Heart left ventricle (tissue), 16 donors: ENCODE measurements at regions not wholly inside any gene's neighbourhood (a gene's known extent, or its start where the extent isn't known, plus 50 kb on each side); places are given as distances from the start of the nearest gene placed in this dataset.

ENCODE experiments used
- ATAC-seq, 4 donors: fragments of 200-7000 bp; cut with Tn5 transposase; one replicate each; pipeline ENCODE4 v1.9.1; 2020 to 2022; ENCODE audit warnings: moderate library complexity in 4 of 4, mild to moderate bottlenecking in 3 of 4, moderate number of reproducible peaks in 1 of 4
- DNase-seq, 5 donors: peaks; one replicate each; pipeline ENCODE4 v3.0.0-alpha.2; 2020
- H3K27ac ChIP-seq, 12 donors: fragments of 200-600 bp; sonication (generic) in 4 of 12; one replicate each; pipeline versions ENCODE4 v1.5.0 to v1.8.0; 2016 to 2022; ENCODE audit warnings: mild to moderate bottlenecking in 2 of 12
- H3K27me3 ChIP-seq, 9 donors: fragments of 200-600 bp; sonication (generic) in 2 of 9; one replicate each; pipeline versions ENCODE4 v1.5.1 to v1.8.0; 2016 to 2022; ENCODE audit warnings: mild to moderate bottlenecking in 3 of 9
- H3K36me3 ChIP-seq, 9 donors: fragments of 200-600 bp; sonication (generic) in 2 of 9; one replicate each; pipeline versions ENCODE4 v1.5.0 to v1.8.0; 2018 to 2022; ENCODE audit warnings: mild to moderate bottlenecking in 2 of 9
- H3K4me1 ChIP-seq, 12 donors: fragments of 200-600 bp; sonication (generic) in 4 of 12; one replicate each; pipeline versions ENCODE4 v1.5.0 to v1.8.0; 2016 to 2022; ENCODE audit warnings: mild to moderate bottlenecking in 3 of 12
- H3K4me3 ChIP-seq, 12 donors: fragments of 200-600 bp; sonication (generic) in 4 of 12; one replicate each; pipeline versions ENCODE4 v1.5.0 to v1.8.0; 2017 to 2022; ENCODE audit warnings: mild to moderate bottlenecking in 9 of 12, moderate library complexity in 4 of 12
- H3K9me3 ChIP-seq, 12 donors: fragments of 200-600 bp; sonication (generic) in 4 of 12; one replicate each; pipeline versions ENCODE4 v1.5.0 to v1.8.0; 2016 to 2022; ENCODE audit warnings: mild to moderate bottlenecking in 1 of 12
- POLR2A ChIP-seq, 2 donors: fragments of 450-650 bp; IDR thresholded peaks; one replicate each; pipeline ENCODE4 v1.6.1; 2017; ENCODE audit warnings: antibody characterized with exemption in 2 of 2, mild to moderate bottlenecking in 2 of 2, moderate library complexity in 2 of 2
- WGBS, 4 donors: extraction: QIAGEN DNeasy Blood & Tissue Kit in 2 of 4; methylation state at CpG; one replicate each; pipeline versions ENCODE4 v1.1.5 to v1.1.7; 2013 to 2018; 5-methylcytosine and 5-hydroxymethylcytosine counted together
- intact Hi-C, 10 donors: fragments of 100-400 bp; cut with DNase I; formaldehyde crosslinking; loops; one replicate each; pipeline versions ENCODE4 v1.11.1 to v1.14.2; 2022
- TF ChIP-seq, protein P1 (sequence below), 12 donors: fragments of 200-600 bp; sonication (generic) in 4 of 12; IDR thresholded peaks; one replicate each; pipeline versions ENCODE4 v1.5.0 to v1.8.0; 2018 to 2022; ENCODE audit warnings: antibody characterized with exemption in 12 of 12, mild to moderate bottlenecking in 5 of 12
- donor health status: ischemic (EF 13 %, LVEDD 7.1; RV severe dilation, severe dysfunction).
- donor health status: healthy with polysubstance abuse.
- donor health status: DM: no; HTN: yes; CAD: no.
- donor health status: DM: no; HTN: no; CAD: no.
- donor health status: ischemic (EF 25% LVEDD 6.9; RV normal size, moderate dysfunction).
- donor health status: ischemic (EF 25% LVEDD 5.7; RV mildly dilated, moderate dysfunction).
- donor health status: healthy.
- donor health status: DM: yes; HTN: yes; CAD: no.
- donor health status: ischemic (EF 35%, LVEDD 5.7; RV mildly dilated, moderate dysfunction).
- donor health status: nonischemic (EF 11% LVEDD 7.7; RV severe dilation, severe dysfunction).
- donor health status: DM: yes; HTN: yes; CAD: no.
- donor health status: PGD.
- donor health status: ischemic (EF 29% LVEDD 5.4; RV normal size, mild dysfunction).
- donor health status: nonischemic (EF 23%, LVEDD 6.1; RV moderate dilation, normal function).

DNA sequence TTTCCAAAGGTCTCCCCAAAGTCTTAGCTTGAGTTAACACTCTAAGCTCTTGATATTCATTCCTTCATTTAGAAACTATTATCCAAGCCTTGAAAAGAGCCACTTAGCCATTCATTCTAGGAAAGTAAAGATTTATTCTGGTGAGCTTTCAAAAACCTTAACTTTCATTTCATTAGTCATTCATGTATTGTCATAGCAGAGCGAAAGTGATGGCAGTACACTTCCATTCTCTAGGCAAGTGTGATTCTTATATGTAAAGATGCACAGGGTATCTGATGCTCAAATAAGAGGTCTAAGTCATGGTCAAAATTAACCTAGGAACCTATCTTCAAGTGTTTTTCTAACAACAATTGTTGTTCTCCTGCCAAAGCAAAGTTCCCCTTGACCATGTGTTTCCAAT is 553.0 kb upstream of the FANCL start:
- Histone ChIP-seq H3K36me3 (no peaks in the 10 kb centered on the region), H3K4me1 (no peaks in the 10 kb centered on the region), H3K4me3 (no peak overlapping the region), H3K9me3 (no peaks in the 10 kb centered on the region), H3K27me3 (no peaks in the 10 kb centered on the region), H3K27ac (no peak overlapping the region)
- DNase-seq = no peak
- TF ChIP-seq, protein P1, sequence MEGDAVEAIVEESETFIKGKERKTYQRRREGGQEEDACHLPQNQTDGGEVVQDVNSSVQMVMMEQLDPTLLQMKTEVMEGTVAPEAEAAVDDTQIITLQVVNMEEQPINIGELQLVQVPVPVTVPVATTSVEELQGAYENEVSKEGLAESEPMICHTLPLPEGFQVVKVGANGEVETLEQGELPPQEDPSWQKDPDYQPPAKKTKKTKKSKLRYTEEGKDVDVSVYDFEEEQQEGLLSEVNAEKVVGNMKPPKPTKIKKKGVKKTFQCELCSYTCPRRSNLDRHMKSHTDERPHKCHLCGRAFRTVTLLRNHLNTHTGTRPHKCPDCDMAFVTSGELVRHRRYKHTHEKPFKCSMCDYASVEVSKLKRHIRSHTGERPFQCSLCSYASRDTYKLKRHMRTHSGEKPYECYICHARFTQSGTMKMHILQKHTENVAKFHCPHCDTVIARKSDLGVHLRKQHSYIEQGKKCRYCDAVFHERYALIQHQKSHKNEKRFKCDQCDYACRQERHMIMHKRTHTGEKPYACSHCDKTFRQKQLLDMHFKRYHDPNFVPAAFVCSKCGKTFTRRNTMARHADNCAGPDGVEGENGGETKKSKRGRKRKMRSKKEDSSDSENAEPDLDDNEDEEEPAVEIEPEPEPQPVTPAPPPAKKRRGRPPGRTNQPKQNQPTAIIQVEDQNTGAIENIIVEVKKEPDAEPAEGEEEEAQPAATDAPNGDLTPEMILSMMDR (IDR thresholded peaks at IDR 0.05) = no peak
- no peak for TF ChIP-seq POLR2A (IDR thresholded peaks at IDR 0.05)
- intact Hi-C loops = no loop called here
- no peak for ATAC-seq
- 85 to 97% (median 87%) methylated on average over 1 of the region's 1 CpG for WGBS, 4 donors

DNA sequence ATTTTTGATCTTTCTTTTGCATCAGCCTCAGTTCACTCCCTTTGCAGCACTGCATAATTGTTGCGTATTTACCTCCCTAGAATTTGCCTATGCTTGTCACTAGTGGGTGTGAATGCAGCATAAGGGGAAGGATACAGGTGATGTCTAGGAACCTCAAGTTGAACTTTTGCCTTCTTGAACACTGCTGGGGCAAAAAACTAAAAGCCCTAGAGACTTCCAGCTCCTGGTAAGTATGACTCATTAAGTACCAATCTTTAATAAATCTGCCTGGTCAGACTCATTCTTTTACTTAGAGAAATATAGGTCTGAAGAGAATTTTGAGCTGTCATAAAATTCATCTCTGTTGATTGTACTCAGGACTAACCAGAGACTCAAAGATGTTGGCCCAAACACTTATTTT is 547.3 kb upstream of the FANCL start:
- no peak for ATAC-seq
- no peaks in the 10 kb centered on the region for H3K36me3 ChIP-seq
- H3K9me3 ChIP-seq = no peaks in the 10 kb centered on the region
- TF ChIP-seq POLR2A (IDR thresholded peaks at IDR 0.05) = no peak
- TF ChIP-seq, protein P1 (IDR thresholded peaks at IDR 0.05) = no peak
- no peaks in the 10 kb centered on the region for H3K4me1 ChIP-seq
- intact Hi-C loops = no loop called here
- no peak for DNase-seq
- no peak overlapping the region for H3K4me3 ChIP-seq
- H3K27ac ChIP-seq = no peak overlapping the region
- WGBS, 4 donors = 85 to 91% (median 87%) methylated on average over 1 of the region's 1 CpG
- no peaks in the 10 kb centered on the region for H3K27me3 ChIP-seq

DNA sequence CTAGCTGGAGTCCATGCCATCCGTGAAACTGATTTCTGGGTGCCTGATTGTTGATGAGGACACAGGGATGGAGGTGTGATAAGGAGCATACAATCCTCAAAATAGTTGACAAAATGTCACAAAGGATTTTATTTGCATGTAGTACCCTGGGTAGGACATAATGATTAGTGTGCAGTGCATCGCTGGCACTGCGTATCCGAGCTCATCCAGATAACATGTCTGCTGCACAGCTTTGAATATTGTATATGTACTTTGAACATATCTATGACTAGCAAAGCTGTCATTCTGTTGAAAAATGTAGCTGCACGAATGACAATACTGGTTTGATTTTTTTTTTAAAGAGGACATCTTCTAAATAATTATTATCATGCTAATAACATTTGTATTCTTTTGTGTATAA is 529.7 kb upstream of the FANCL start:
- intact Hi-C loops = loop anchor here in 1 of 10 donors (10.0 kb wide), 1 partner anchor 414 kb away; no protein-coding TSS in a partner anchor
- H3K4me1 ChIP-seq = no peaks in the 10 kb centered on the region

DNA sequence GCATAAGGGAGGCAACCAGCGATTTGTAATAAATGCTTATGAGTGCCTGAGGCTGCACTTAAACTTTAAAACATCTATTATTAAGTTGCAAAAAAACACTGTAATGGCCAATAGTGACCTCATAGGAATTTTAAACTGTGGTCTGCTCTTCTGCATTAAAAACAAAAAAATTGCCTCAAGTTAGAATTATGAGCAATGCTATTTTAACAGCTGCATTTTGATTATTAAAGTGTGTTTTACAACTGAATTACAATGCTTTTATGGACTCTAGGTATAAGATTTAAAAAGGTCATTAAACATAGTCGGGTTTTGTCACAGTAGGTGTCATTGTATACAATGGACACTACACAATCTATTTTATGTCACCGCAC is 528.7 kb upstream of the FANCL start:
- no peaks in the 10 kb centered on the region for H3K9me3 ChIP-seq
- ATAC-seq = no peak
- no peak overlapping the region for H3K4me3 ChIP-seq
- no peak for DNase-seq
- intact Hi-C loops = loop anchor here in 5 of 10 donors (10.0 kb wide), 3 partner anchors 415 to 1815 kb away; no protein-coding TSS in a partner anchor
- peaks cover 0 to 19% (median 0%) of the 10 kb centered on the region in 9 donors for H3K27me3 ChIP-seq
- no peak for TF ChIP-seq POLR2A (IDR thresholded peaks at IDR 0.05)
- TF ChIP-seq, protein P1 (IDR thresholded peaks at IDR 0.05) = no peak
- WGBS, 4 donors = 61 to 67% (median 63%) methylated on average over 3 of the region's 3 CpGs
- H3K4me1 ChIP-seq = no peaks in the 10 kb centered on the region
- no peak overlapping the region for H3K27ac ChIP-seq
- H3K36me3 ChIP-seq = no peaks in the 10 kb centered on the region

More for the DNA sequence above, 529.7 kb upstream of the FANCL start:
- TF ChIP-seq POLR2A (IDR thresholded peaks at IDR 0.05) = no peak
- TF ChIP-seq, protein P1 (IDR thresholded peaks at IDR 0.05) = no peak
- Histone ChIP-seq H3K27me3 (peaks cover 0 to 18% (median 0%) of the 10 kb centered on the region in 9 donors), H3K9me3 (no peaks in the 10 kb centered on the region), H3K4me3 (no peak overlapping the region), H3K27ac (no peak overlapping the region), H3K36me3 (no peaks in the 10 kb centered on the region)
- no peak for DNase-seq
- ATAC-seq = no peak
- WGBS, 4 donors = 78 to 82% (median 80%) methylated on average over 5 of the region's 5 CpGs
